ENCODE measurements at regions not wholly inside any gene's neighbourhood (a gene's known extent, or its start where the extent isn't known, plus 50 kb on each side); places are given as distances from the start of the nearest gene placed in this dataset.
A peak's percentile ranks its signal among the peaks of the same experiment; 100 is the strongest.
"Not testable (repeated sequence)": the region's sequence is repeated elsewhere in the genome, so short reads cannot be mapped to it uniquely, and the experiment has no call there.

GRCh38 chr11:116403794-116404461 is 368.9 kb downstream of the BUD13 start:
- no peak for DNase-seq

DNA sequence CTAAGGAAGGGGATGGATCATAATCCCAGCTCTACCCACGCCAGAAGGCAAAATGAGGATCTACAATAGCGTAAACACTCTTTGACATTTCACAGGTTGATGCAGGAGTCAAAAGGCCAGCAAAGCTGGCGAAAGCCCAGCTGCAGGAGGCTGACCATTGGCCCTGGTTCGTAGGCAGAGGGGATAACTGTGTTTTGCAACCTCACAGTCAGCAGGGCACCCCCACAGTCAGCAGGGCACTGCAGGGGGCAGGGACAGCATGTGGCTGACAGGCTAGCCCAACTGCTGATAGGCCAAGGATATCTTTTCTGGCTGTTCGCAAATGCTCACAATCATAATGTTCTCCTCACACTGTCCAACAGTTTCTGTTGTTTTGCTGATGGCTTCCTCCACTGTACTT is 372.7 kb downstream of the BUD13 start:
- no peak for DNase-seq

GRCh38 chr11:116397602-116398084 is 375.1 kb downstream of the BUD13 start:
- DNase-seq = no peak

DNA sequence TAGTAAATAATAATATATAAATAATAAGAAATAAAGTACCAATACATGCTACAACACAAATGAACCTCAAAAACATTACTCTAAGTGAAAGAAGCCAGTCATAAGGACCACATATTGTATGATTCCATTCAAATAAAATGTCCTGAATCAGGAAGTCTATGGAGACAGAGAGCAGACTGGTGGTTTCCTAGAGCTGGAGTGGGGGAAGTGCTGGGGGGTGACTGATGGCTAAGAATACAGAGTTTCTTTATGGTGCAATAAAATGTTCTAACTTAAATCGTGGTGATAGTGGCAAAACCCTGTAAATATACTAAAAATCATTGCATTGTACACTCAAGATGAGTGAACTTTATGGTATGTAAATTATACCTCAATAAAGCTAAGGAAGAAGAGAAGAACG is 376.5 kb downstream of the BUD13 start:
- DNase-seq = no peak

GRCh38 chr11:116394022-116394421 is 378.8 kb downstream of the BUD13 start:
- no peak for DNase-seq

- no peak for DNase-seq
These were observed 381.8 kb downstream of the BUD13 start for GRCh38 chr11:116390963-116391362.

DNA sequence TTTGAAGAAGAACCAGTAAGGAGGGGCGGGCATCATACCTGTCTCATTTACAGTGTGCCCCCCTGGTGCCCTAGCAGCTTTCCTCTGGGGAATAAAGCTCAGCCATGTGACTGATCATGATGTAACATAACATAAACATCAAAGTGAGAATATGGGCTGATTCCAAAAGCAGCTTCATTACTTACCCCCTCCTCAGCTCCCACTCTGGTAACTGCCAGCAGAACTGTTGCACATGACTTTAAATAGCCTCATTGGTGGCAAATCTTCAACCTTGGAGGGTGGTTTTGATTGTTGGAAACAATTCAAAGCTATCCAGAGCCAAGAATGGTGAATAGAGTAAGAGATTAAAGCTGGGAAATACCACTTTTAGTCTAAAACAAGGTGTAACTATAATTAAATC is 384.6 kb downstream of the BUD13 start:
- no peak for DNase-seq

DNA sequence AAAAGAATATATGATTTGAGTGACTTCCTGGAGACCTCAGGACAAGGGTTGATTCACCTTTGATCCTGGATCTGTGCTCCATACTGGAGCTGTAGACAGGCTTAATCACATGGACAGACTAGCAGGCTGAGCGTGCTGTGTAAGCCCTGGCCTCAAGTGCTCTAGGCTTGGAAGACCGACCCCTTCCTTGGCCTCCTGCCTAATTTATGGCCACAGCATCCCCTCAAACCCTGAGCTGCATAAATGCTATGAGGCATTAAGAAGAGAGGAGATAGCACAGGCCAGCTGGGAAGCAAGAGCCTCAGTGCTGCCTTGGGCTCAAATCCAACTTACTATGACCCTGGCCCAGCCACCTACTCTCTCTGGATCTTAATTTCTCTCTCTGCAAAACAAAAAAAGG is 385.1 kb downstream of the BUD13 start:
- DNase-seq = no peak

DNA sequence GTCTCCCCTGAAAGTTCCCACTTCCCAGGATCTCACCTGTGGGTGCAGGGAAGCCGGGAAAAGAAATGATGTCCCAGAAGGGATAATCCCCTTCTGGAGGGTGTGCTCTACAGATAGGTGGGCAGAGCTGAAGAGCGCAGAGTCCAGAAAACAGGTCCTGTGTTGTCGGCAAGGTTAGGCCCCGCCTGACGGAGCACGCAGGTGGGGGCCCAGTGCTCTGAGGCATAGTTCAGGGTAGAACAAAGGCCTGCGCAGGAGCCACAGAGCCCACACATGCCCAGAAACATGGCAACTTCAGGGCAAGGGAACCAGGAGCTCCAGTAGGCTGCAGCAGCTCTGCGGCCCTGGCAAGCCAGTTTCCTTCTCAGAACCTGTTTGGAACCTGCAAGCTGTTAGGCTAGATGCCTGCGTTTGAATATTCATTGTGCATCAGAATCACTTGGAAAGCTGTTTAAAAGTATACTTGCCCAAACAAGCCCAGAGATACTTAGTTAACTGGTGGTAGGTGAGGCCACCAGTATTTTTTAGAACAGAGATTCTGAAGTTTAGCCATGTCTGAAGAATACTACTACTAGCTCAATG is 386.6 kb downstream of the BUD13 start:
- DNase-seq = no peak

- DNase-seq = no peak
These were observed 387.9 kb downstream of the BUD13 start for GRCh38 chr11:116384876-116385275.

GRCh38 chr11:116384407-116384806 is 388.4 kb downstream of the BUD13 start:
- DNase-seq = no peak

DNA sequence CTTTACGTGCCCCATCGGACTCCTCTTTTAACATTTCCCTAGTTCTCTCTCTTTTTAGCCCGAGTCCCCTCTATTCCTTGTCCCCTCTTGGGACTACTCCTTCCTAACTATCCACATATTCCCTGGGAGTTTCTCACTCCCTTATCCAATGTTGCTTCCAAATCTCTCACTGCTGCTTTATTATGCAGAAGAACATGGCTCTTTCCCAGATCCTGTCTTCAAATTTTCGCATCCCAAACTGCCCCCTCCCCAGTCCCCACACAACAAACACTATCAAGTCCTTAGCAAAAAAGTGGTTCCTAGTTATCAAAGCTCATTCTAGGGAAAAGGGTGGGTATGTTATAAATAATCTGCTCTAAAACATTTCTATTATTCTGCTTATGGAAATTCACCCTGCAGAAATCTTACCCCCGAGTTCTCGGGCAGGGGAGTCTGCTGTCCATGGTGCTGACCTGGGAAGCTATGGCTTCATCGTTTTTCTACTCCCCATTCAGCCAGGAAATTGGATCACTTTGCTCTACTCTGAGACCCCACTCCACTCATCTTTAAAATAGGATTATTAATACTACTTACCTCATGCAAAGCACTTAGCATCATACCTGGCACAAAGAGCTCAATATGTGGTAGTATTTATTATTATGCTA is 393.5 kb downstream of the BUD13 start:
- no peak for DNase-seq

- peak; percentile 29 for DNase-seq
These were observed 396.2 kb downstream of the BUD13 start for GRCh38 chr11:116376547-116376946.

DNA sequence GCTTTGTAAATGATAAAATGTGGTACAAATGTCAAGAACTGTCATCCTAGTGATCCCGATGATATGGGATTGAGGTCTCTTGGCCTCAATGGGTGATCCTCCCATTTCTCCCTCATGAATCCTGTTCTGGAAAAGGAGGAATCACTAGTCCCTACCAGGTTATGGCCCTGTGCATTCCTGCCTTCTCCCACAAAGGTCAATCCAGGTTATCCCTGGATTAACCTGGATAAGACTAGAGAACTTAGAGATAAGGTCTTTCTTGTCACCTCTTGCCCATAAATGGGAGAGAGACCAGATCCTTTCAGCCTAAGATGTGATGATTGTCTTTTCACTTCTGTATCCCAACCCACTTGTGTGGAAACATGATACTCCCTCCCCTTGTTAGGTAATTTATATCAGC is 396.7 kb downstream of the BUD13 start:
- DNase-seq = no peak

DNA sequence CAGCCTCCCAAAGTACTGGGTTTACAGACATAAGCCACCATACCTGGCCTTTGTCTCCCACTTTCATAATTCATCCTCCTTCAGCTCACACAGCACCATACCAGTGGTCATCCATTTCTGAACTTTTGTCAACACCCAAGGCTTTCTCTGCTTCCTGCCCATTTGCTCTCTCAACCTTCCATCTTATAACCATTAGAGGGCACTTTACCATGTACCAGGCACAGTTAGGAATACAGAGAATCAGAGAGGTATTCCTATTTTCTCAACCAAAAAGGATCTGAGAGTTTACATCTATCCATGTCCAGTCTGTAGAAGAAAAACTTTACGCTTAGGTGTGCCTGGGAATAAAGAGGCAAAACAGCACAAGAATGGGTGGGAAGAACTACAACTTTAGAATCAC is 397.6 kb downstream of the BUD13 start:
- DNase-seq = no peak

DNA sequence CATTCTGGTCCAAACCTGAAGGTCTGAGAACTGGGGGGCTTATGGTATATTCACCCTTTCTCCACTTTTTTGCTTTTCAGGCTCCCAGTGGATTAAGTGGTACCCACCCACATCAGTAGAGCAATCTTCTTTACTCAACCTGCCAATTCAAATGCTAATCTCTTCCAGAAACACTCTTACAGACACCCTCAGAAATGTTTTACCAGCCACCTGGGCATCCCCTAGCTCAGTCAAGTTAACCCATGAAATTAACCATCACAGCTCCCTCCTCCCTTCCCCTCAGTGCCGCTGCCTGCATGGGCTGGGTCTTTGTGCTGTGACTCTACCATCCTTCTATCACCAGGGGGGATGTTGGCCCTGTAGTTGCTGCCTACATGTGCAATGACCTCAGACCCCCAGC is 398.7 kb downstream of the BUD13 start:
- DNase-seq = no peak

DNA sequence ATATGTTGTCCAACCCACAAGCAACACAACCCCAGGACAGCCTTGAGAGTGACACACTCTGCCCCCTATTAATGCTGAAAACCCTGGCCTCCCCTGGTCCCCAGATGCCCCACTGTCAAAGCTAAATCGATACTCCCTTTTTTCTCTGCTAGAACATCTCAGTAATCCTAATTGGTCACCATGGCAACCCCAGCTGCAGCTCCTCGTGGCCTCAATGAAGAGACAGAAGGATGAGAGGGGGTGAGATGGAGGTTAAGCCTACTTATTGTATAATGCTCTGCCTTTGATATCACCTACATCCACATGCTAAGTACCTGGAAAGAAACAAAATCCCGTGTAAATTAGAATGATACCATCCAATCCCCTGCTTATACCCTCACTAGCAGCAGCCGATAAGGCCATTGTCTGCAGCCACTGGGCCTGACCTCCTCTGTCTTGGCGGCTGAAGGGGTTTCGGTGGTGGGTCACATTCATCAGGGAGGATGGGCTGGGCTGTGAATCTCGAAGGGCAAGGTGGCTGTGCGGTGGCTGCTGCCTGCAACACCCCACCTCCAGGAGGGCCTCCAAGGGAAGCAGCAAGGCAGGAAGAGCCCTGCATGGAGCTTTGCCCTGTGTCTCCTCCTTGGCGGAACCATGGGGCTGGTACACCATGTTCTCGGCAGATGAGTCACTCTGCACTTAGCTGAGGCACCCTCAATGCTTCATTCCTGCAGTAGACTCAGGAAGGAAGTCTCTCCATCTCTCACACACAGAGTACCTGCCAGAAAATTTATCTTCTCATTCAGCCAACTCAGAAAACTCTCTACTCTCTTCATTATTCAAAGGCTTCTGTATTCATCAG is 399.5 kb downstream of the BUD13 start:
- no peak for DNase-seq

DNA sequence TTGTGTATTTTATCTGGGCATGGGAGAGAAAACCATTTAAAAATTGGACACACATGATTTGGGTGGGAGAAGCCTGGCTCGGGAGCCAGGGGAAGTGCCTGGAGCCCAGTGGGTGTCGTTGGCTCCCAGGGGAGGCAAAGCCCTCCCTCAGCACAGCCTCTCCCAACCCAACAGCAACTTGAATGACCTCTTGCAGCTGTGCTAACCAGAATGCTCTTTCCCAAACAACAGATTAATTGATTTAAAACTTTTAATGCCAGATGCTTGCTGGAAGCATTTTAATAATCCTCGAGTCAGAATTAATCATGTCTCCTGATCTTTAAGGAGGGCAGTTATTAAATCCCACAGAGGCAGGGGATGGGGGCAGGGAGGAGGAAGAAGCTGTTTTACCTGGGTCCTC is 401.6 kb downstream of the BUD13 start:
- no peak for DNase-seq

DNA sequence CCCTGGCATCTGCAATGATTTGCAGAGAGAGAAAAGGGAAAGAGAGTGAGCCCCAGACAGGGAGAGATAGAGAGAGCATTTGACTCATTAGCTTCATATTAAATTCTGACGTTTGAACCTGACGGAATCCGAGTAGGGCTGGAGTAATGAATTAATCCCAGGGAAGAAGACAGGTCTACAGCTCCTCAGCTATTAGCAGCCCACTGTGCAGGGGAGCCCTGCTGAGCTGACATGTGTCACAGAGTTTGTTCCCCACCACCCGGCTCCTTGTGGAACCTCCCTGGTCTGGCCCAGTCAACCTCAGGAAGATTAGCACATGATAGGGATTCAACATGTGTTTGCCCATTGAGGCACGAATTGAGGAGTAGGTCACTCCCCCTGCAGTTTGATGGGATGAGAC is 404.0 kb downstream of the BUD13 start:
- DNase-seq = no peak

DNA sequence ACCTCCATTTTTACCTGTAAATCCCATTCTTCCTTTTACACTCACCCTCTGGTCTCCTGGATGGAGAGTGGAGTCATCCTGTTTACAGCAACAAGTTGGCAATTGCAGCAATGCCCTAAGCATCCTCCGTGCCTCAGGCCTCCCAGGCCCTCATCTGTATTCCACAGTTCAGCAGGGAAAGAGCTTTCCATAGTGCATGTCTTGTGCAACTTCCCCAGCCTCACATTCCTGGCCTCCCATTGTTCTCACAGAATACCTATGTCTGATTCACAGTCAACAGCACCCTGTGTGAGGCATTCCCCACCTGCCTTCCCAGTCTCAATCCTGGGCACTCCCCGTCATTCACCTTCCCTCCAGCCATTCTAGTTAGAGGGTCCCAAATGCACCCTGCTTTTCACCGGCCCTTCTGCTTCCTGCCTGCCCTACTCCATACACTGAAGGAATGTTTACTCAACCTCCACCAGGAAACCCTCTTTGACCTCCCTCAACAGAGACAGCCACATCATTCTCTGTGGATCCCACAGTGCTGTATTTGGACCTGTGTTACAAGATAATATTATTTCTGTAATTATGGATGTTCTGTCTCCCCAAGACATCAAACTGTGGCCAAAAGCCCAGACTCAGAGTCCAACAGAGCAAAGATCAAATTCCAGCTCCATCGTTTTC is 405.7 kb downstream of the BUD13 start:
- DNase-seq = no peak

- DNase-seq = no peak
These were observed 406.3 kb downstream of the BUD13 start for GRCh38 chr11:116366451-116366850.

GRCh38 chr11:116364925-116365324 is 407.9 kb downstream of the BUD13 start:
- DNase-seq = not testable (repeated sequence)

DNA sequence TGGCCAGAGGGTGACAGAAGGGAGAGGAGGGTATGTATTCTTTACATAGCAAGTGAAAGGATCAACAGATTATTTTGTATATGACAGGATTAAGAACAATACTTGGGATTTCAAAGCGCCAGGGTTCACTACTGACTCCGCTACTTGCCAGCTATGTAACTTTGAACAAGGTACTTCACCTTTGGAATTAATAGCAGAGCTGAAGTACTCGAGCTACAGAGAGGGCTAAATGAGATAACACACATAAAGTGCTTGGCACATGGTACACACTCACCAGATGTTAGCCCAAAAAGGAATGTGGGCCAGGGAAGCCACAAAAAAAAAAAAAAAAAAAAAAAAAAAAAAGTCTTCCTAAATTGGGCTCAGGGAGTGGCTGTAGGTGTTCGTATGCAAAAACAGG is 408.4 kb downstream of the BUD13 start:
- no peak for DNase-seq
